CD4-positive, alpha-beta T cell treated with Interleukin-4 for 4 hours (primary cell): ENCODE measurements at regions not wholly inside any gene's neighbourhood (a gene's known extent, or its start where the extent isn't known, plus 50 kb on each side); places are given as distances from the start of the nearest gene placed in this dataset.

Experiments used
- DNase-seq: peaks from one replicate; pipeline ENCODE4 v3.0.0-alpha.2; 2020

DNA sequence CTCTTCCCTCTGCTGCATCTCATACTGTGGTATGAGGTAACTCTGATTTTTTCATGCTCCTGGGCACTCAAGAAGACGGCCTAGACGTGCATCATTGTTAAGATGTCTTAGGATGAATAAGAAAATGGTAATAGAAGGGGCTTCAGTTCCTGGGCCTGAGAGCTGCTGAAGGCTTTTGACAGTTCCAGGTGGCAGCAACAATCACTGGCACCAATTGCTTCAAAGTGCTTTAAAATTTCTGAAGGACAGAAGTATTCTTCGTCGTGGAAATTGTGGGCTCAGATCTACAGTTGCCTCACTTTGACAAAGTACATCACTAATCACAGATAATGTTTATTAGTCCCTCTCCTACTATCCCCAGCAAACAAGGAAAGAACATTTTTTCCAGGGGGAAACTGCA lies 536.6 kb upstream of the CAMK1G start:
- no peak for DNase-seq

GRCh38 chr1:209048941-209049669 lies 534.4 kb upstream of the CAMK1G start:
- DNase-seq = no peak

DNA sequence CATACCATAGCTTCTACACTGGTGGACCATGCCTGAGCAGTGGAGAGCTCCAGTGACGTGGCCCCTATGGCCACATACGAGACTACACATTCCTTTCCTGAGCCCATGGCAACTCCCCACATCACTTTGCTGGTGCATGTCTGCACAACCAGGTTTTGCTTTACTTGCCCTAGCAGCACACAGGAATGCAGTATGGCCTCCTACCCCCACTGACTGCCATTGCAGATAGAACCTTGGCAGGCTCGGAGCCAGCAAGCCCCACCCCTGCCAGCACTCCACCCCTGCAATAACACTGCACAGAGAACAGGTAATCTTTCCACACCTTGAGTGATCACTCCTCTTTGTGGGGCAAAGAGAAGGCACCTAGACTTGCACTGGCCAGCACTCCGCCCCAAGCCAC lies 531.9 kb upstream of the CAMK1G start:
- DNase-seq = no peak

GRCh38 chr1:209053587-209053986 lies 529.9 kb upstream of the CAMK1G start:
- no peak for DNase-seq

GRCh38 chr1:209057083-209057482 lies 526.4 kb upstream of the CAMK1G start:
- no peak for DNase-seq

DNA sequence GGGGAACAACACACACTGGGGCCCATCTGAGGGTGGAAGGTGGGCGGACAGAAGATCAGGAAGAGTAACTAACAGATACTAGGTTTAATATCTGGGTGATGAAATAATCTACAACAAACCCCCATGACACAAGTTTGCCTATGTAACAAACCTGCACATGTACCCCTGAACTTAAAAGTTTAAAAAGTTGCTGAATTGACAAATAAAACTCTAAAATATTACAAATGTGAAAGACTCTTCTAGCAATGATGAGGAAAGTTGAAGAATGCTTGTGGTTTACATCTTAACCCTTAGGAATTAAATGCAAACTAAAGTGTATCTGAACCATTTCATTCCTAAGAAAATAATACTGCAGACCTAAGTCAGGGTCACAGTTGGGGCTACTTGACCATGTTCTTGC lies 525.6 kb upstream of the CAMK1G start:
- DNase-seq = no peak

- DNase-seq = no peak
Observed at GRCh38 chr1:209059376-209059775, 524.1 kb upstream of the CAMK1G start.

DNA sequence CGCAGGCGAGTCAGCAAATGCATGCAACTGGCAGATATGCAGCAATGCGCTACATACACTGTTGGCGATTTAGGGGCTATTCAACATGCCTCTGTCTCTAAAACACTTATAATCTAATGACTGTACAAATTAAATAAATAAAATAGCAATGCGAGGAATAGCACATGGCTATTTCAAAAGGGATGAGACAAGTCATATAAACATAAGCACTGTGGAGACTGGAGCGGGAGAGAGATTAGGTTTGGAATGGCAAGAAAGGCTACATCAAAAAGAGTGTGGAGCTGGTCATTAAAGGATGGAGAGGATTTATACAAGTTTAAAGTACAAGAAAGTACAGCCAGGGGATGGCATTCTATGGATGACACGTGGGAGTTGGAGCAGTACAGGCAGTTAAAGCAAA lies 523.5 kb upstream of the CAMK1G start:
- no peak for DNase-seq

DNA sequence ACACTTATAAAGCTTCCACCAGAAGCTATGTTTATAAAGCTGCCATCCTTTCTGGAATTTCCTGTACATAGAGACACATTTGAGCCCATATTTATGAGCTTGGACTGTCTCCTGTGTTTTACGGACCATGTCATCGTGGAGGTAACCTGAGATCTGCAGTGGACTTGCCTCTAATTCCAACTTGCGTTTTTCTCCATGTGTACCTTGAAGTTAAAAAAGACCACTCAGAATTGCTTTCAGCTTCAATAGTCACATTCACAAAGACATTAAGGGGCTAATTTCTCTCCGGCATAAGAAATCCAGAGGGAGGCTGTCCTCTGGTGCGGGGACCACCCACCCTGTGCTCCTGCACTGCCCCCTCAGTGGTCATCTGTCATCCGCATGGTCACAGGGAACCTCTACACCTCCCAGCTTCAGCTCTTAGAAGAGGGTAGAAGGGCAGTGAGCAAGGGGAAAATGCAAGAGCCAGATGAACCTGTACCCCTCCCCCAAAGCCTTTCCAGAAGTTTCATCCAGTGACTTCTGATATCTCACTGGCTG lies 521.4 kb upstream of the CAMK1G start:
- DNase-seq = no peak

- no peak for DNase-seq
Observed at GRCh38 chr1:209062863-209063262, 520.7 kb upstream of the CAMK1G start.

DNA sequence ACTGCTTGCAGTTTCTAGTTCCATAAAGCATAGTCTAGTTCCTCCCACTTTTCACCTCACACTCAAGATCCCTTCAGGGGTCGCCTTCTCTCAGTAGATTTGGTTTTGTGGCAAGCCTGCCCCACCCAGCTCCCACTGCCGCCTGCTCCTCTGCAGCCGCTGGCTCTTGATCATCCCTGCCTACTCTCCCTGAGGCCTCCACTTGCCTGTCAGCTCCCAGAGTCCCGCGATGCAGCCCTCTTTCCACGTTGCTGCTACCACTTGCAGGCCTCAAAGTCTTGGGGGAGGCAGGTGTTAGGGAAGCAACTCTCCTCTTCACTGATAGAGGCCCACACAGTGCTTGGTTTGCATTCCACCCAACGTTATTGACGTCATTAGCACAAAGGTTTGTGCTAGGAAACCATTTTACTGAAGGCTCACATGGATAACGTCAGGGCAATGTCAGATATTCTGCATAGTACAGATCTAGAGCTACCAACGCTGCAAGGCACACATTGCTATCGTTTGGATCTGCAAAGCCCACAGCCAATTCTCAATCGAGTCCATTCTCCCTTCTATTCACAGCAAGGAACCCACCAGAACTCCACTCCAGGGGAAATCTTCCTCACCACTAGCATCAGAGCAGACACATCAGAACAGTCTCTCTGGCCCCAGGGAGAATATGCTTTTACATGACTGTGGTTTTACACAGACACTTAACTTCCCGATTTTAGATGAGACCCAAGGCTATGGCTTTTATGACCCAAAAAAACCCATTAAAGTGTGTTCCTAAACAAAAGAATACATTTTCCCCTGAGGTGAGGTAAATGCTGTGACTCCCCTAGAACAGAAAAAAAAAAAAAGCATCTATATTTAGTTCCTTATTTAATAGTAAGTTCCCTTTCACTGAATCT lies 519.5 kb upstream of the CAMK1G start:
- DNase-seq = no peak

DNA sequence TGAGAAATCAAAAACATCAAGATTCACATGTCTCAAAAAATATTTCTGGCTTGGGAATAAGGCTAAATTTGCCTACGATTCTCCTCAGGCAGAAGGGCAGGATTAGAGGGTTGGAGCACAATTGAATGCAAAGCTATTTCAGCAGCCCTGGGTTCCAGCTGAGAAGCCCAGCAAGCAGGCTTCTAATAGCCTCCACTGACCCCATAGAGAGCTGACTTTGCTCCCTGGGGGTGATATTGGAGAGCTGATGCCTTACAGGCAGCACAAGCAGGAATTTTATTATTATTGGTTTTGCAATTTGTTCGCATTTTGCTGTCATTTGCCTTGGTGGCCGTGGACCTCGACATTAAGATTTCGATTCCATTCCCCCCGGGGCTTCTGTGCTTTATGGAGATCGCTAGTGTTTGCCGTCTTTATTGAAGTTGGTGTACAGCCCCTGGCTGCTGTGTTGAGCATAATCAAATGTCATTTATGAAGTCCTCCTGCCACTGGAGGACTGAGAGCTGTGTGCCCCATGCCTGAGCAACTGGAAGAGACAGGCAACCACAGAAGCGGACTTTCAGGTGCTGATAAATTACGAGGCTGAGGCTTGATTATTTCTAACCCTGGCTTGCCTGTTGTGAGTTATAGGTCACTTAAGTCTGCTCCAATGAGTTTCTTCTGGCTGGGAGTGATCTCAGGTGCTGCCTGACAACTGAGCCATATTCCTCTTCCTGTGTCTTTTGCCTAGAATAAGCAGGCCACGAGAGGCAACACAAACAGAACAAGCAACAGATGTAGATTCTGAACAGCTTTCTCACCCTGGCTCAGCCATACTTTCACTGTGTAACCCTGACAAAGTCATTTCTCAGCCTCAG lies 518.4 kb upstream of the CAMK1G start:
- DNase-seq = no peak

DNA sequence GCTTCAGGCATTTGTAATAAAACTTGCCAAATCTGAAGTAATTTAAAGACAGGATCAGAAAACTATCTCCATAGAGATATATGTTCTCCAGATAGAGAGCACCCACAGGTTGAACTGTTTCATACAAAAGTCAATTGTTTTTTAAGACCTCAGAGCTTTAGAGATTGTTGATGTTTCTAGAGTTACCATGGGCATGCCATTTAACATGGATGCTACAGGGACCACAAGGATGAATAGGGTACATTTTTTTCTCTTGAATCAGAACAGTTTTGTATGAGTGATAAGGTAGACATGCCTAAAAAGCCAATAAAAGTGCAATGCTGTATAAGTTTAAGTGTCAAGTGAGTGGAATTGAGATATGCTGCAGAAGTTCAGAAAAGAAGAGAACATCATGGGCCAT lies 511.0 kb upstream of the CAMK1G start:
- DNase-seq = no peak

DNA sequence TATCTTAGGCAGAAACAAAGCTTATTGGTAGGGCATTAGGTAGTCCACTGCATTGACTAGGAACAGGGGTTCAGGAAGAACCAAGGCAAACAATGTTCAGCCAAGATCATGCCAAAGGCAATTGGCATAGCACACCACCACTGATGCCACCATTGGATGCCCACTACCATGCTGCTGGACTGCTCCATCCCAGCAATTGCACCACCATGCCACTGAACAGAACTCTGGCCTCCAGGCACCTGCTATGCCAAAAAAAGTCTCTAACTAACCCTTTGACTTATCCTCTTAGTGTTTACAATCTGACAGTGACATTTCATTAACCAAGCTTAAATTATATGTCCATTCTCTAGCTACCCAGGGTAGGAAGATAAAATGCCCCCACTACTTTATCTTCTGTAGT lies 509.6 kb upstream of the CAMK1G start:
- DNase-seq = no peak

DNA sequence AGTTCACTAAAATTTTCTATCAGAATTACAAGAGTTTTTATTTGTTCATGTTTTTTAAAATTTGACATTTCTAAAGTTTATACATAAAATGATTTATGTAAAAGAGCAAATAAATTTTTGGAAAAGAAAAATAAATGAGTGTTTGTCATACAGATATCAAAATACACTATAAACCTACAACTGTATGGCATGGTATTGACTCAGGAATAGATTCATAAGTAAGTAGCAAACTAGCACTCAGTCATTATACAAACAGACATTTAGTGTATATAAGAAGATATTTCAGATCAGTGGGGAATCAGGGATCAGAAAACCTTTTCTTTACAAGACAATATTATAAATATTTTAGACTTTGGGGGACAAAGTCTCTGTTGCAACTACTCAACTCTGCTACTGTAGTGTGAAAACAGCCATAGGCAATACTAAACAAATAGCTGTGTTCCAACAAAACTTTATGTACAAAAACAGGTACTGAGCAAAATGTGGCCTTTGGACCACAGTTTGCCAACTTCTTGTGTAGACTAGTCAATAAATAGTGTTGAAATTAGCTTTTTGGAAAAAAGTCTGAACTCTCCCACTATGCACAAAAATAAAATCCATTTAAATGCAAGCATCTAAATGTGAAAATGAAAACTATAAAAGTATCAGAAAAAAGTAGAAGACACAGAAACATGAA lies 508.8 kb upstream of the CAMK1G start:
- no peak for DNase-seq

GRCh38 chr1:209076688-209077087 lies 506.8 kb upstream of the CAMK1G start:
- no peak for DNase-seq

- no peak for DNase-seq
Observed at GRCh38 chr1:209080170-209080781, 503.2 kb upstream of the CAMK1G start.

GRCh38 chr1:209086486-209087192 lies 496.9 kb upstream of the CAMK1G start:
- DNase-seq = no peak

DNA sequence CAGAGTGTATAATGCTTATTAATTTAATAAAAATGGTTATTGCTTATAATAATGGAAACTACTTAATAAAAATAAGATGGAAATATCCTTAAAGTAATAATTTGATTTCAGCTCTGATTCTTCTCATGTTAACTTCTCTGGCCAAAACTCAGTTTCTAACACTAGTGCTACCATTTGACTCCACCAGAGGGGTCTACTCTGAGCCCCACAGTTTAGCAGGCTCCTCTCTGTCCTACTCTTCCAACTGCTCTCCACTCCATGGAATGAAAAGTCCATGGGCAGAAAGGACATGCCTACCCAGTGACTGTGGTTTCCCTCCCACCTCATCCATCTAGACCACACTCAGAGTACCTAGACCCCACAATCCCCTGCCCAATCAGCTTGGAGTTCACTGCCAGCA lies 489.1 kb upstream of the CAMK1G start:
- no peak for DNase-seq

GRCh38 chr1:209095627-209096595 lies 487.6 kb upstream of the CAMK1G start:
- DNase-seq = no peak
